HG03108 (cell line): ENCODE measurements at regions not wholly inside any gene's neighbourhood (a gene's known extent, or its start where the extent isn't known, plus 50 kb on each side); places are given as distances from the start of the nearest gene placed in this dataset.
"Not testable (repeated sequence)": the region's sequence is repeated elsewhere in the genome, so short reads cannot be mapped to it uniquely, and the experiment has no call there.

Source experiments
- ATAC-seq: cut with Tn5 transposase; IDR thresholded peaks from one replicate; pipeline ENCODE4 v1.9.1; 2021; ENCODE audit warnings: moderate library complexity; ENCODE audit not compliant: unreplicated experiment

- ATAC-seq, result no peak
Observed at GRCh38 chr9:28413471-28413870, 840.2 kb upstream of the C9orf72 start.

GRCh38 chr9:28423255-28423654 lies 850.0 kb upstream of the C9orf72 start:
- ATAC-seq, result no peak

- no peak for ATAC-seq
Observed at GRCh38 chr9:28435456-28435855, 862.2 kb upstream of the C9orf72 start.

GRCh38 chr9:28439688-28440087 lies 866.4 kb upstream of the C9orf72 start:
- no peak for ATAC-seq

- ATAC-seq, result no peak
Observed at GRCh38 chr9:28443461-28443860, 870.2 kb upstream of the C9orf72 start.

GRCh38 chr9:28444637-28445036 lies 871.4 kb upstream of the C9orf72 start:
- no peak for ATAC-seq

- no peak for ATAC-seq
Observed at GRCh38 chr9:28445211-28445610, 871.9 kb upstream of the C9orf72 start.

GRCh38 chr9:28453918-28454317 lies 880.6 kb upstream of the C9orf72 start:
- ATAC-seq, result no peak

- ATAC-seq, result no peak
Observed at GRCh38 chr9:28456861-28457260, 883.6 kb upstream of the C9orf72 start.

GRCh38 chr9:28464481-28465216 lies 891.4 kb upstream of the C9orf72 start:
- ATAC-seq, result no peak

- ATAC-seq, result no peak
Observed at GRCh38 chr9:28471261-28471660, 898.0 kb upstream of the C9orf72 start.

- ATAC-seq, result no peak
Observed at GRCh38 chr9:28487561-28487960, 914.3 kb upstream of the C9orf72 start.

- no peak for ATAC-seq
Observed at GRCh38 chr9:28491121-28491520, 917.8 kb upstream of the C9orf72 start.

GRCh38 chr9:28498168-28498567 lies 924.9 kb upstream of the C9orf72 start:
- not testable (repeated sequence) for ATAC-seq

GRCh38 chr9:28502189-28502588 lies 928.9 kb upstream of the C9orf72 start:
- no peak for ATAC-seq

GRCh38 chr9:28502741-28503140 lies 929.5 kb upstream of the C9orf72 start:
- no peak for ATAC-seq

GRCh38 chr9:28503573-28503972 lies 930.3 kb upstream of the C9orf72 start:
- no peak for ATAC-seq

- no peak for ATAC-seq
Observed at GRCh38 chr9:28518439-28518838, 945.2 kb upstream of the C9orf72 start.

- not testable (repeated sequence) for ATAC-seq
Observed at GRCh38 chr9:28524309-28524708, 951.0 kb upstream of the C9orf72 start.

- ATAC-seq, result no peak
Observed at GRCh38 chr9:28528049-28528448, 954.8 kb upstream of the C9orf72 start.

GRCh38 chr9:28538132-28538531 lies 964.9 kb upstream of the C9orf72 start:
- no peak for ATAC-seq

GRCh38 chr9:28539434-28540070 lies 966.3 kb upstream of the C9orf72 start:
- no peak for ATAC-seq

- no peak for ATAC-seq
Observed at GRCh38 chr9:28542928-28543327, 969.6 kb upstream of the C9orf72 start.
